A172 (cell line): ENCODE measurements at regions not wholly inside any gene's neighbourhood (a gene's known extent, or its start where the extent isn't known, plus 50 kb on each side); places are given as distances from the start of the nearest gene placed in this dataset.
A peak's percentile ranks its signal among the peaks of the same experiment; 100 is the strongest.
"Not testable (repeated sequence)": the region's sequence is repeated elsewhere in the genome, so short reads cannot be mapped to it uniquely, and the experiment has no call there.

Source experiments
- DNase-seq: peaks from one replicate; pipeline ENCODE4 v3.0.0-alpha.2; 2015; ENCODE audit warnings: low spot score

- DNase-seq = not testable (repeated sequence)
These were observed 76.9 kb upstream of the HNRNPA1L2 start for GRCh38 chr13:52565324-52565723.

GRCh38 chr13:52569904-52570602 is 72.2 kb upstream of the HNRNPA1L2 start:
- peak; percentile 12 for DNase-seq

DNA sequence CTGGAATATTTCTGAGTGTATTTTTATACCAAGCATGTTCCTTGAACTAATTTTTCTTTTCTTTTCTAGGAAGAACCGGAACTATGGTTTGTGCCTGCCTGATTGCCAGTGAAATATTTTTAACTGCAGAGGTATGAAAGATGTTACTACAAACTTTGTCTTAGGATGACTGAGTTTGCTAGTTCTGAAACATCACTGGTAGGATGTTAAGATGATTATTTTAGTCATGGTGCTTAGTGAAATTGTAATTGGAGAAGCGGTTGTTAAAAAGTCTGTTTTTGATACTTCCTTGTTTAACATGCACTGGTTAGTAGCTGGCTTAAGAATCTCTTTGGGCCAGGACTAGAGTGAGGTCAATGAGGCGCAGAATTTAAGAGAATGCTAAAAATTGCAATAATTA is 71.1 kb upstream of the HNRNPA1L2 start:
- not testable (repeated sequence) for DNase-seq

- not testable (repeated sequence) for DNase-seq
These were observed 59.3 kb upstream of the HNRNPA1L2 start for GRCh38 chr13:52582962-52583361.
